CD14-positive monocyte (primary cell): ENCODE measurements at regions not wholly inside any gene's neighbourhood (a gene's known extent, or its start where the extent isn't known, plus 50 kb on each side); places are given as distances from the start of the nearest gene placed in this dataset.

Experiments
- DNase-seq, 3 donors: peaks; one replicate each; pipeline ENCODE4 v3.0.0-alpha.2; 2011 to 2022
- H2AFZ ChIP-seq: 2 replicates; pipeline ENCODE4 v1.6.0; 2012; ENCODE audit warnings: mild to moderate bottlenecking, low read depth, low read length, inconsistent platforms; ENCODE audit not compliant: insufficient read depth, poor library complexity, severe bottlenecking
- H3K27ac ChIP-seq, 2 donors: 1 replicate in 1 of 2; 2 replicates in 1 of 2; pipeline ENCODE4 v1.5.1; 2012 to 2013; ENCODE audit warnings: low read length in 2 of 2, control low read depth in 1 of 2, inconsistent platforms in 1 of 2, low read depth in 1 of 2, mild to moderate bottlenecking in 1 of 2
- H3K27me3 ChIP-seq, 2 donors: one replicate each; pipeline versions ENCODE4 v1.6.0 to v1.6.1; 2011 to 2013; ENCODE audit warnings: low read length in 2 of 2; ENCODE audit not compliant: control insufficient read depth in 2 of 2, insufficient read depth in 2 of 2
- H3K36me3 ChIP-seq, 2 donors: replicated peaks in 1 of 2; 1 replicate in 1 of 2; 2 replicates in 1 of 2; pipeline versions ENCODE4 v1.5.1 to v1.6.1; 2012 to 2013; ENCODE audit warnings: low read length in 2 of 2, control low read depth in 1 of 2, inconsistent platforms in 1 of 2, mild to moderate bottlenecking in 1 of 2; ENCODE audit not compliant: insufficient read depth in 2 of 2, control insufficient read depth in 1 of 2
- H3K4me1 ChIP-seq, 2 donors: 1 replicate in 1 of 2; 2 replicates in 1 of 2; pipeline versions ENCODE4 v1.5.1 to v1.6.1; 2012 to 2013; ENCODE audit warnings: low read length in 2 of 2, control low read depth in 1 of 2, inconsistent platforms in 1 of 2, mild to moderate bottlenecking in 1 of 2, moderate library complexity in 1 of 2; ENCODE audit not compliant: insufficient read depth in 2 of 2, control insufficient read depth in 1 of 2
- H3K4me2 ChIP-seq: replicated peaks from 2 replicates; pipeline ENCODE3; 2012; ENCODE audit warnings: low read length, moderate library complexity, mild to moderate bottlenecking; ENCODE audit not compliant: poor library complexity, severe bottlenecking; ENCODE audit errors: extremely low read depth
- H3K4me3 ChIP-seq, 3 experiments: fragments of 200-600 bp in 1 of 3; sonication (generic) in 1 of 3; replicated peaks in 1 of 3; 1 replicate in 2 of 3; 2 replicates in 1 of 3; pipeline ENCODE4 v1.5.1; 2011 to 2013; ENCODE audit warnings: low read length in 3 of 3, mild to moderate bottlenecking in 3 of 3, control low read depth in 2 of 3, low read depth in 2 of 3, inconsistent platforms in 1 of 3, moderate library complexity in 1 of 3
- H3K79me2 ChIP-seq: 2 replicates; pipeline ENCODE4 v1.6.0; 2012; ENCODE audit warnings: mild to moderate bottlenecking, control low read depth, inconsistent platforms, low read length, moderate library complexity; ENCODE audit not compliant: insufficient read depth
- H3K9ac ChIP-seq: 2 replicates; pipeline ENCODE4 v1.6.0; 2017; ENCODE audit warnings: low read length, mild to moderate bottlenecking; ENCODE audit not compliant: insufficient read depth, poor library complexity, severe bottlenecking
- H3K9me3 ChIP-seq, 2 donors: replicated peaks in 1 of 2; 1 replicate in 1 of 2; 2 replicates in 1 of 2; pipeline versions ENCODE4 v1.5.1 to v1.6.1; 2012 to 2013; ENCODE audit warnings: low read length in 2 of 2, control low read depth in 1 of 2; ENCODE audit not compliant: control insufficient read depth in 1 of 2, insufficient read depth in 1 of 2
- H4K20me1 ChIP-seq: 2 replicates; pipeline ENCODE4 v1.6.0; 2012; ENCODE audit warnings: mild to moderate bottlenecking, low read length, control low read depth, moderate library complexity; ENCODE audit not compliant: insufficient read depth
- H3K27ac Mint-ChIP-seq, 7 donors: one replicate each; pipeline ENCODE4 v1.8.0; 2020; ENCODE audit warnings: mild to moderate bottlenecking in 7 of 7, mixed read lengths in 7 of 7, moderate library complexity in 6 of 7, inconsistent platforms in 2 of 7
- H3K27me3 Mint-ChIP-seq, 3 donors: one replicate each; pipeline ENCODE4 v1.8.0; 2021 to 2022; ENCODE audit warnings: low read depth in 3 of 3, mild to moderate bottlenecking in 3 of 3, mixed read lengths in 3 of 3, moderate library complexity in 3 of 3, inconsistent platforms in 1 of 3
- H3K36me3 Mint-ChIP-seq, 2 donors: one replicate each; pipeline ENCODE4 v1.8.0; 2020; ENCODE audit warnings: mixed read lengths in 2 of 2, inconsistent platforms in 1 of 2, mild to moderate bottlenecking in 1 of 2
- H3K4me1 Mint-ChIP-seq: one replicate; pipeline ENCODE4 v1.8.0; 2020; ENCODE audit warnings: mild to moderate bottlenecking, mixed read lengths
- H3K4me3 Mint-ChIP-seq, 2 donors: one replicate each; pipeline ENCODE4 v1.8.0; 2020; ENCODE audit warnings: mild to moderate bottlenecking in 2 of 2, mixed read lengths in 2 of 2, moderate library complexity in 1 of 2
- H3K9me3 Mint-ChIP-seq, 7 donors: one replicate each; pipeline ENCODE4 v1.8.0; 2020 to 2022; ENCODE audit warnings: mixed read lengths in 7 of 7, mild to moderate bottlenecking in 6 of 7, moderate library complexity in 6 of 7, inconsistent platforms in 2 of 7
- CTCF ChIP-seq: fragments of 200-600 bp; IDR thresholded peaks from one replicate; pipeline ENCODE4 v1.8.0; 2022; ENCODE audit warnings: antibody characterized with exemption, mild to moderate bottlenecking
- WGBS: methylation state at CpG from one replicate; pipeline ENCODE4 v1.1.5; 2013; ENCODE audit warnings: missing lambda C conversion rate; ENCODE audit not compliant: insufficient coverage; 5-methylcytosine and 5-hydroxymethylcytosine counted together
- intact Hi-C, 2 donors: fragments of 100-400 bp; cut with micrococcal nuclease; formaldehyde crosslinking; loops; one replicate each; pipeline versions ENCODE4 v1.15.0 to v1.15.1; 2023

- 94% methylated on average over 2 of the region's 6 CpGs for WGBS
- H3K36me3 ChIP-seq, result no peaks in the 10 kb centered on the region
- Mint-ChIP-seq H3K27me3 (no peaks in the 10 kb centered on the region), H3K9me3 (peaks cover 5 to 18% (median 10%) of the 10 kb centered on the region in 7 donors), H3K27ac (no peak overlapping the region), H3K36me3 (no peaks in the 10 kb centered on the region), H3K4me3 (no peak overlapping the region), H3K4me1 (no peaks in the 10 kb centered on the region)
- H3K9me3 ChIP-seq, result peaks cover 0 to 7% of the 10 kb centered on the region in 2 donors
- H3K4me1 ChIP-seq, result no peaks in the 10 kb centered on the region
- DNase-seq, result no peak
- H3K9ac ChIP-seq, result no peak overlapping the region
- H2AFZ ChIP-seq, result no peak overlapping the region
- no peaks in the 10 kb centered on the region for H3K27me3 ChIP-seq
- no peak overlapping the region for H3K4me2 ChIP-seq
- H3K27ac ChIP-seq, result no peak overlapping the region
- intact Hi-C loops, result no loop called here
- no peak for TF ChIP-seq CTCF
- no peaks in the 10 kb centered on the region for H4K20me1 ChIP-seq
- H3K4me3 ChIP-seq, result no peak overlapping the region
- H3K79me2 ChIP-seq, result no peaks in the 10 kb centered on the region
These were observed 60.4 kb upstream of the CDIN1 start for GRCh38 chr15:36519067-36519466.

- Mint-ChIP-seq H3K27ac (no peak overlapping the region), H3K27me3 (peaks cover 0 to 1% (median 0%) of the 10 kb centered on the region in 3 donors), H3K4me1 (no peaks in the 10 kb centered on the region), H3K36me3 (no peaks in the 10 kb centered on the region), H3K9me3 (peaks cover 0 to 9% (median 6%) of the 10 kb centered on the region in 7 donors), H3K4me3 (no peak overlapping the region)
- H3K79me2 ChIP-seq, result no peaks in the 10 kb centered on the region
- no peaks in the 10 kb centered on the region for H3K27me3 ChIP-seq
- no peak overlapping the region for H3K4me2 ChIP-seq
- H3K4me1 ChIP-seq, result no peaks in the 10 kb centered on the region
- H3K9ac ChIP-seq, result no peak overlapping the region
- DNase-seq, result no peak
- H4K20me1 ChIP-seq, result no peaks in the 10 kb centered on the region
- H3K36me3 ChIP-seq, result no peaks in the 10 kb centered on the region
- intact Hi-C loops, result no loop called here
- no peak overlapping the region for H3K27ac ChIP-seq
- no peak for TF ChIP-seq CTCF
- WGBS, result 78% methylated on average over 2 of the region's 3 CpGs
- H3K4me3 ChIP-seq, result no peak overlapping the region
- no peak overlapping the region for H2AFZ ChIP-seq
- H3K9me3 ChIP-seq, result peaks cover 0 to 4% of the 10 kb centered on the region in 2 donors
These were observed 54.0 kb upstream of the CDIN1 start for GRCh38 chr15:36525430-36525829.
